ENCODE measurements at regions not wholly inside any gene's neighbourhood (a gene's known extent, or its start where the extent isn't known, plus 50 kb on each side); places are given as distances from the start of the nearest gene placed in this dataset.

DNA sequence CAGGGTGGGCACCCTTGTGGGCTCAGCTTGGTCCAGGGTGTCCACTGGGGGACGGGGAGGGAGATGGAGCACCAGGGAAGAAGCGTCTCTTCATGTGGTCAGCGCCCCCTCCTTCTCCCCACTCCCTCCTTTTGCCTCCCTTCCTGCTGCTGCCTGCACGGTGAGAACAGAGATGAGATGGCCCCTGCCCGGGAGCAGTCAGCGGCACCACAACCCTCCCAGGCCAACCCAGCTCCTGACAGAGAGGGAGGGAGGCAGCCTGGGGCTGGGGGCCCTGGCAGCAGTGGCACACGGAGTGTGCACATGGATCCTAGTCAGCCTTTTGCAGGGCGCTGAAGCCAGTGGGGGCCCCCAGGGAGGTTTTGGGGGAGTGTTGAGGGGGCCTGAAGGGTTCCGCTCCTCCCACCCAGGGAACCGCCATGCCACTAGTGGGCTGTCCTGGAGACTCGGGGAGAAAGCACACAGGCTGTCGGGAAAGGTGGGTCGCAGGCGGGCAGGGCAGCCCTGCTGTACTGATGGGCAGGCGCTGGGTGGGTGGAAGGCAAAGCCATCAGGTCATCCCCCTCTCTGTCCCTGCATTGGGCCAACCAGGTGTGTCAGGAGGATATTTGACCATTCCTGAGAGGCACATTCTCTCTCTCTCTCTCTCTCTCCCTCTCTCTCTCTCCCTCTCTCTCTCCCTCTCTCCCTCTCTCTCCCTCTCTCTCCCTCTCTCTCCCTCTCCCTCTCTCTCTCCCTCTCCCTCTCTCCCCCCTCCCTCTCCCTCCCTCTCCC, 94.3 kb upstream of the BHLHE23 start:
- Mint-ChIP-seq H3K9me3 (no peaks in the 10 kb centered on the region), H3K4me1 (peaks cover 5% of the 10 kb centered on the region; the same call in 1 of the 2 replicates), H3K27ac (no peak overlapping the region), H3K27me3 (ENCODE audit: low read depth) (peaks cover 17% of the 10 kb centered on the region), H3K4me3 (peak overlapping the region; percentile 16), H3K36me3 (no peaks in the 10 kb centered on the region)
- TF ChIP-seq FOXK1 (CRISPR knock-in tag; IDR thresholded peaks at IDR 0.05) (no peak), MXD4 (CRISPR knock-in tag; IDR thresholded peaks at IDR 0.05; ENCODE audit: borderline replicate concordance) (no peak), ESRRA (CRISPR knock-in tag; IDR thresholded peaks at IDR 0.05; ENCODE audit: borderline replicate concordance) (no peak), ZNF232 (CRISPR knock-in tag; IDR thresholded peaks at IDR 0.05) (no peak), NR1H2 (CRISPR knock-in tag; IDR thresholded peaks at IDR 0.05) (no peak)
- TF ChIP-seq, protein P1, sequence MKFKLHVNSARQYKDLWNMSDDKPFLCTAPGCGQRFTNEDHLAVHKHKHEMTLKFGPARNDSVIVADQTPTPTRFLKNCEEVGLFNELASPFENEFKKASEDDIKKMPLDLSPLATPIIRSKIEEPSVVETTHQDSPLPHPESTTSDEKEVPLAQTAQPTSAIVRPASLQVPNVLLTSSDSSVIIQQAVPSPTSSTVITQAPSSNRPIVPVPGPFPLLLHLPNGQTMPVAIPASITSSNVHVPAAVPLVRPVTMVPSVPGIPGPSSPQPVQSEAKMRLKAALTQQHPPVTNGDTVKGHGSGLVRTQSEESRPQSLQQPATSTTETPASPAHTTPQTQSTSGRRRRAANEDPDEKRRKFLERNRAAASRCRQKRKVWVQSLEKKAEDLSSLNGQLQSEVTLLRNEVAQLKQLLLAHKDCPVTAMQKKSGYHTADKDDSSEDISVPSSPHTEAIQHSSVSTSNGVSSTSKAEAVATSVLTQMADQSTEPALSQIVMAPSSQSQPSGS (CRISPR knock-in tag; IDR thresholded peaks at IDR 0.05; ENCODE audit: borderline replicate concordance, low read depth) = no peak
- TF ChIP-seq, protein P2, sequence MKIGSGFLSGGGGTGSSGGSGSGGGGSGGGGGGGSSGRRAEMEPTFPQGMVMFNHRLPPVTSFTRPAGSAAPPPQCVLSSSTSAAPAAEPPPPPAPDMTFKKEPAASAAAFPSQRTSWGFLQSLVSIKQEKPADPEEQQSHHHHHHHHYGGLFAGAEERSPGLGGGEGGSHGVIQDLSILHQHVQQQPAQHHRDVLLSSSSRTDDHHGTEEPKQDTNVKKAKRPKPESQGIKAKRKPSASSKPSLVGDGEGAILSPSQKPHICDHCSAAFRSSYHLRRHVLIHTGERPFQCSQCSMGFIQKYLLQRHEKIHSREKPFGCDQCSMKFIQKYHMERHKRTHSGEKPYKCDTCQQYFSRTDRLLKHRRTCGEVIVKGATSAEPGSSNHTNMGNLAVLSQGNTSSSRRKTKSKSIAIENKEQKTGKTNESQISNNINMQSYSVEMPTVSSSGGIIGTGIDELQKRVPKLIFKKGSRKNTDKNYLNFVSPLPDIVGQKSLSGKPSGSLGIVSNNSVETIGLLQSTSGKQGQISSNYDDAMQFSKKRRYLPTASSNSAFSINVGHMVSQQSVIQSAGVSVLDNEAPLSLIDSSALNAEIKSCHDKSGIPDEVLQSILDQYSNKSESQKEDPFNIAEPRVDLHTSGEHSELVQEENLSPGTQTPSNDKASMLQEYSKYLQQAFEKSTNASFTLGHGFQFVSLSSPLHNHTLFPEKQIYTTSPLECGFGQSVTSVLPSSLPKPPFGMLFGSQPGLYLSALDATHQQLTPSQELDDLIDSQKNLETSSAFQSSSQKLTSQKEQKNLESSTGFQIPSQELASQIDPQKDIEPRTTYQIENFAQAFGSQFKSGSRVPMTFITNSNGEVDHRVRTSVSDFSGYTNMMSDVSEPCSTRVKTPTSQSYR (CRISPR knock-in tag; IDR thresholded peaks at IDR 0.05) = no peak
- ChIA-PET POLR2A (interaction anchor here (0.6 kb wide), 1 partner anchor 140 kb away, joined by 3 read pairs; no protein-coding TSS in a partner anchor), CTCF (interaction anchor here (0.8 to 2.0 kb wide), 3 partner anchors 9 to 71 kb away, joined by 3 to 9 read pairs (median 4); no protein-coding TSS in a partner anchor)
- peak; percentile 16 for DNase-seq (ENCODE audit: low spot score)
- no peak for ATAC-seq

DNA sequence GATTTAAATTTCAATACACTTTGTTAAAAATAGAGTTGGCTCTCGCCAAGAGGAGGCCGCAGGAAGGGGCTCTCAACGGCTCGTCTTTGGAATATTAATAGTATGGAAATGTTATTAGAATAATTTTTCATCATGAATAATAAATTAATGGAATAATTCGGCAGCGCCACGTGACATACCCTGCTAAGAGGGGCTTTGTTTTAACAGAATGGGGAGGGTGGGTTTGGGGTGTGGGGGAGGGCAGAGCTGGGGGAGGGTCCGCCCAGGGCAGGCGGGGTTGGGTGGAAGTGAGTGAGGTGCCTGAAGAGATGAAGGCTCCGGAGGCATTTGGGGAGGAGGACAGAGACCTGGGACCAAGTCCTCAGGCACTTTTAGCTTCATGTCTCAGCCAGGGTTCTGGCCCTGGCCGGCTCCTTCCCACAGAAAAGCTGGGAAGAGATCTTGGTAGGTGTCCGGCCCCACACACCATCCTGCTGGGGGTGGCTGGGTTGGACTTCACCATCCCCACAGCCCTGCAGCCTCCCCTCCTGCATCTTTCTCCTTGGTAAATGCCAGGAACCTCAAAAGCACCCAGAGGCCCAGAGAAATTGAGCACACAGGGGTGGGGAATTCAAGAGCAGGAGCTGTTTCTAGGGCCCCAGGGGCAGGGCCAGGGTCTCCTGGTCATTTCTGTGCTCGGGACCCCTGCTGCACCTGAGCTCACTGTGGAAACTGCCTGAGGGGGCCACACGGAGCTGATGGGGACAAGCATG, 93.6 kb upstream of the BHLHE23 start:
- DNase-seq (ENCODE audit: low spot score) (peak; percentile 7), ATAC-seq (no peak)
- no peak overlapping the region for H3K27ac Mint-ChIP-seq
- peaks cover 17% of the 10 kb centered on the region for H3K27me3 Mint-ChIP-seq (ENCODE audit: low read depth)
- H3K4me3 Mint-ChIP-seq = peak overlapping the region; percentile 16
- peaks cover 5% of the 10 kb centered on the region; the same call in 1 of the 2 replicates for H3K4me1 Mint-ChIP-seq
- CTCF ChIA-PET = interaction anchor here (0.8 to 1.5 kb wide), 2 partner anchors 8 to 72 kb away, joined by 3 to 4 read pairs; no protein-coding TSS in a partner anchor
- no peaks in the 10 kb centered on the region for H3K9me3 Mint-ChIP-seq
- TF ChIP-seq GABPB1 (CRISPR knock-in tag; IDR thresholded peaks at IDR 0.05) (no peak), CBFB (CRISPR knock-in tag; IDR thresholded peaks at IDR 0.05; ENCODE audit: low read depth) (no peak), IRF2 (CRISPR knock-in tag; IDR thresholded peaks at IDR 0.05; ENCODE audit: borderline replicate concordance, low read depth) (no peak), CREB1 (CRISPR knock-in tag; IDR thresholded peaks at IDR 0.05) (no peak)
- H3K36me3 Mint-ChIP-seq = no peaks in the 10 kb centered on the region
- POLR2A ChIA-PET = no interaction called here

DNA sequence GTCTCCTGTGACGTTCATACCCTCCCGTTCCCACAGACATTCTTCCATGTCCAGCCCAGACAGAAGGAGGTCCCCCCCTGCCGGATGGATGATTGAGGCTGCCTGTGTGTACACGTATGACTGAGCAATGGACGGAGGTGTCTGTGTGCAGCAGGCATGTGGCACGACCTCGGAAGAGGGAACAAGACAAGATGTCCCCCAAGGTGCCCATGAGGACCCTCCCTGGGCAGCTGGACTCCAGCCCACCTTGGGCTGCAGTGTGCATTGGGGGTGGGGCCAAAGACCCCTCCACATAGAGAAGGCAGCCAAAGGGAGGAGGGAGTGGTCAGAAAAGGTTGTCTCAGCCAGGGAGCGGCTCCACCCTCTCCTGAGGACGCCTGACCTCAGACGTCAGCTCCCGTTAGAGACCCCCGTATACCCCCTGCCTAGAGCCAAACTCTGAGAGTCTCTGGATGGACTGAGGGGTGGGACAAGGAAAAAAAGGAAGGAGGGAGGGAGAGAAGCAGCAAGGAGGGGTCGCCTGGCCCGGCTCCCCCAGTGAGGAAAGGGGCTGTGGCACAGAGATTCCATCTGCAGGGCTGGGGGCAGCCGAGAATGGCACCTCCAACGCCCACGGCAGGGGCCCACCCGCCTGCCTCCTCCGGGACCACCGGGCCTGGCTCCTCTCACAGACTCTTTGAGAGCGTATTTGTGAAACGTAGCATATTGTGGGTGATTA, 92.9 kb upstream of the BHLHE23 start:
- H3K27me3 Mint-ChIP-seq (ENCODE audit: low read depth) = peaks cover 14% of the 10 kb centered on the region
- DNase-seq (ENCODE audit: low spot score) (peak; percentile 10), ATAC-seq (no peak)
- TF ChIP-seq, protein P1 (CRISPR knock-in tag; IDR thresholded peaks at IDR 0.05; ENCODE audit: borderline replicate concordance, low read depth) = no peak
- TF ChIP-seq E2F5 (CRISPR knock-in tag; IDR thresholded peaks at IDR 0.05) = no peak
- no peak for TF ChIP-seq ZBTB21 (CRISPR knock-in tag; IDR thresholded peaks at IDR 0.05; ENCODE audit: borderline replicate concordance)
- no peak for TF ChIP-seq NR3C1 (CRISPR knock-in tag; conservative IDR thresholded peaks at IDR 0.05; ENCODE audit: low read depth)
- TF ChIP-seq ZBTB43 (CRISPR knock-in tag; IDR thresholded peaks at IDR 0.05) = no peak
- TF ChIP-seq CBFB (CRISPR knock-in tag; IDR thresholded peaks at IDR 0.05; ENCODE audit: low read depth) = no peak
- TF ChIP-seq PRRX2 (CRISPR knock-in tag; IDR thresholded peaks at IDR 0.05) = no peak
- no peak for TF ChIP-seq OVOL2 (CRISPR knock-in tag; IDR thresholded peaks at IDR 0.05; ENCODE audit: borderline replicate concordance)
- TF ChIP-seq ZNF423 (CRISPR knock-in tag; IDR thresholded peaks at IDR 0.05) = no peak
- no peak for TF ChIP-seq MAX (CRISPR knock-in tag; IDR thresholded peaks at IDR 0.05)
- no peak for TF ChIP-seq GABPB1 (CRISPR knock-in tag; IDR thresholded peaks at IDR 0.05)
- TF ChIP-seq FOXJ3 (CRISPR knock-in tag; IDR thresholded peaks at IDR 0.05; ENCODE audit: borderline replicate concordance) = no peak
- POLR2A ChIA-PET = no interaction called here
- H3K4me1 Mint-ChIP-seq = peaks cover 5% of the 10 kb centered on the region; the same call in 1 of the 2 replicates
- CTCF ChIA-PET = no interaction called here
- no peak overlapping the region for H3K27ac Mint-ChIP-seq
- no peaks in the 10 kb centered on the region for H3K36me3 Mint-ChIP-seq
- no peaks in the 10 kb centered on the region for H3K9me3 Mint-ChIP-seq
- 0 out of 2 replicates have a peak overlapping the region, but pooled peaks have one; percentile 31 for H3K4me3 Mint-ChIP-seq

Measured in WTC11 (cell line).